Left renal pelvis (tissue), 4 donors: ENCODE measurements at regions not wholly inside any gene's neighbourhood (a gene's known extent, or its start where the extent isn't known, plus 50 kb on each side); places are given as distances from the start of the nearest gene placed in this dataset.
"Not testable (repeated sequence)": the region's sequence is repeated elsewhere in the genome, so short reads cannot be mapped to it uniquely, and the experiment has no call there.

Source experiments
- DNase-seq, 4 donors: peaks; one replicate each; pipeline ENCODE4 v3.0.0-alpha.2; 2013; ENCODE audit warnings: low read depth in 4 of 4, low spot score in 3 of 4

DNA sequence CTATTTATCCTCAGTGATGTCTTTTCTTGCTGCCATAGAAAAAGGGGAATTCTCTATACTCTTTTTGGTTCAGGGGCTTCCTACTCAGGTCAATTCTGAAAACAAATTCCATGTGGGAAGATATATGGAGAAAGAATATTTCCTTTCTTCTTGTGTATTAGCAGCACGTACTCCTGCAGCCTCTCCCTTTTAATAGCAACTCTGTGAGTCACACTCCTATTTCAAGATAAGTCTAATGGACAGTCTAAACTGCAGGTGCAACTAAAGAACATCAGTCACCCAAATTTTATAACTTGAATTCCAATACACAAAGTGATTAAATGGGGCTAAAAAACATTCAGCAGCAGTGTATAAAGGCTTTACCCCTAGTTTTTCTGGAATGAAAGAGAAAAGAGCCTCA lies 942.2 kb downstream of the CNTNAP5 start:
- DNase-seq: no peak

DNA sequence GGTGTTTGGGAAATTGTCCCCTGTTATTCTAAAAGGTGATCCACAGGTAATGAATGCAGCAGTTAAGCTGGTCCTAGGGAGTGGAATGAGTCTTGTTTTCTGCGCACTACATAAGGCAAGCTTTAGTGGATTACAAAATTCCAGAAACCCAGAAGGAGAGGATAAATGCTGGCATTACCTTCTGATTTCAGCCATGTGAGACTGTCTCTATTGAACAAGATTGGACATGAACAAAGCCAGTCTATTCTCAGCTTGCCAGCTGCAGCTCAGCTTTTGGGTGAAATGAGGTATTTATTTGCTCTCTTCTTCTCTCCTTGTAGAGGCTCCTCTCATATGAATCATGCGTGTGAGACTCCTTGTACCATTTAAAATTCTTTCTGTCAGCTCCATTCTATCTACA lies 944.9 kb downstream of the CNTNAP5 start:
- DNase-seq: no peak

DNA sequence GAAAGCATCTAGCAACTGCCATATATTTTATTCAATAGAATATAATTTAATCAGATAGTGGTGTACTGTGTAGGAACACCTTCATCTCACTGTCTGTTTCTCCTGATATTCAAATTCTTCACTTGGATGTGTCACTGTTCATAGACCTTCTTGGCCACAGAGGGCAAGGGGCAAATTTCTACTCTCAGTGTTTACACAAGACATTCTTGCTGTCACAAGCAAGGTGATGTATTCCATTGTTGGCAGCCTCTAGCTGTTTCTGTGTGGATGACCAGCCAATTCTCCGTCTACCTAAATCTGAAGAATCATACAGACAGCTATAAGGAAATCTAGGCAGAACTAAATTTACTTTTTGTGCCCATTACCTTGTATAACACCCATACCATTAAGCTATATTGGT lies 948.3 kb downstream of the CNTNAP5 start:
- no peak for DNase-seq

DNA sequence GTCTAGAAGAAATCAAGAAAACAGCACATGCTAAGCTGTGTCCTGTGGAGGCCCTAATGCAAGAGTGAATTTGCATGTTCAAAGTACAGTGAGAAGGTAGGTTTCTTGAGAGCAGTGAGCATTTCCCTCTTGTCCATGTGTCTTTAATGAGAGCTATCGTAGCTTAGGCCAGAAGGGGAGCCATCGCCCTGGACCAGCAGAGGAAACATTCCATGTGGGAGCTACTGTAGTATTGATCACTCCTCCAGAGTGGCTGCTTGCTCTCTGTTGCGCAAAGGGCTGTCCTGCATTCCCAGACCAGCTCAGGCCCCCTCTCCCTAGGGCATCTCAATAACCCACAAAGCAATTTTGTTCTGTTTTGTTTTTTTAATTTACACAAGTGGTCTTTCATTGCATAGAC lies 950.1 kb downstream of the CNTNAP5 start:
- no peak for DNase-seq

DNA sequence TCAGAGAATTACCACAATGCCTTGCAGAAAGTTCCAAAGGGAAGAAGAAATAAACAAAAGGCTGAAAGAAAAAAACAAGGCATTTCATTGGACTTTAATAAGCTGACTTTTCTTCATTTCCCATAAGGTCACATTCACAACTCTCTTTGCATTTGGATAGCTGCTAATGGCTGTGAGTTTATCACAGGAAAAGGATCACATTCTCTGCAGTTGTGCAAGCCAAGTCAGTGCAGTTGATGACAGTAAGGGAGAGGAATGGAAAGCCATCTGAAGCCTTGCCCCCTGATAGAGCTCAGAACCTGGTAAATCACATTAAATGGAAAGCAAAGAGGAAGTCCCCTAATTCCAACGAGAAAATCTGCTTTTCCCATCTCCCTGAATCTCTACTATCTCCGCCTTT lies 950.6 kb downstream of the CNTNAP5 start:
- DNase-seq: no peak

DNA sequence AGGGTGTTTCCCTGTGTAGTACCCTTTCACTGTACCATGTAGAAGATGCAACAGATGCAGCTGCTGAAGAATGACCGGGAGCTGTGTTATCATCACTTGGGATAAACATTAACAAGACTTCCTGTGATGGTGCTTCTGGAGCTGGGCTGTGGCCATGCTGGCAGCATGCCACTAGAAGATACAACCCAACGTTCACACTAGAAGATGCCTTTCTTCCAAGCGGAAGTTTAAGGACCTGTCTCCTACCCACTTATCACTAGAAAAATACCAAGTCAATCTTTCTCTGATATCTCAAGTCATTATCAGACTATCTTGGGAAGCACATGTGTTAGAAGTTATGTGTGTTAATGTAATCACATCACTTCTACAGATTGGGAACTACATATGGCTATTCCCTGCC lies 953.5 kb downstream of the CNTNAP5 start:
- no peak for DNase-seq

DNA sequence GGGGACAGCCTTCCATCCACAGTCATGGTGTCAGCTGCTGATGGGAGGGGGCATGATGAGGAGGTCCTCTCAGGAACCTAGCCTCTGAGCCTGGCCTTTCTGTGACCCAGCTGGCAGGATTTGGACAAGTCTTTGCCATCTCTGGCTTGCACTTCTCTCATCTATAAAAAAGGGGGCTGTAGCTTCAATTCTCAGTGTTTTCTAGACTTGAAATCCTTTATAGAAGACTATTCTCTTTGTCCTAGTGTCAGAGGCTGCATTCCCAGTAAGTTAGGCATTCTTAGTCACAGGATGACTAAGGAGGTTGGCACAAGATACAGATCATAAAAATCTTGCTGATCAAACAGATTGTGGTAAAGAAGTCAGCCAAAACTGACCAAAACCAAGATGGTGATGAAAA lies 958.5 kb downstream of the CNTNAP5 start:
- no peak for DNase-seq

DNA sequence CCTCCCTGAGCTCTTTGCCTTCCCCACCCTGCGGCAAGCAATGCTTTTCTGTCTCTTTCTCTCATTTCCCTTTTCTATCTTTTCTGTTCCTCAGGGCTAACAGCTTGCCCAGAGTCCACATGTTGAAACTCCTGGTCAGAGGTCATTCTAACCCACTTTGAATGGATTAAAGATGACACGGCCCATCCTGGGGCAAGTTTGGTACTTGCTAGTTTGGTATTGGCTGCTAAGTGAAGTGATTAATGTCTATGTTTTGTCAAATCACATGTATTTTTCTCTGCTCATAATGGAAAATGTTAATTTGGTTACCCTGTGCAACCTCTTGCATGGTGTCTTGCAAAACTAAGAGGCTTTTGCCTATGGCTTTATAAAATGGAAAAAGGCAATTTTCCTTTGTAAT lies 960.2 kb downstream of the CNTNAP5 start:
- DNase-seq: no peak

DNA sequence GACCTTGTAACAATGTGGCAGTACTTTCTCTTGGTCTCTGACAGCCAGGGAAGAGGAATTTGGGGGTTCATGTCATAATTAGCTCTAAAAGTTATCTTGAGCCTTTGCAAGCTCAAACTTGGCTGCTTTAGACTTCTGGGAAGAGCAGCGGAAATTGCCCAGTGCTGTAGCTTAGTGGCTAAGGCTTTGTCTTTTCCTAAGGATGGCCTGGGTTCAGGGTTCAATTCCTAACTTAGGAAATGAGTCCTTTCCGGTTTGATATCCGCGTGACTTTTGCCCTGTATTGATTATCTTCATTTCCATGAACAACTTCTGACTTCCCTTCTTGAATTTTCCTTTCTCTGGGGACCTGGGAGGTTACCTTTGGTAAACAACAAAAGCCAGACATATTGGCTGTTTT lies 961.0 kb downstream of the CNTNAP5 start:
- DNase-seq: no peak

DNA sequence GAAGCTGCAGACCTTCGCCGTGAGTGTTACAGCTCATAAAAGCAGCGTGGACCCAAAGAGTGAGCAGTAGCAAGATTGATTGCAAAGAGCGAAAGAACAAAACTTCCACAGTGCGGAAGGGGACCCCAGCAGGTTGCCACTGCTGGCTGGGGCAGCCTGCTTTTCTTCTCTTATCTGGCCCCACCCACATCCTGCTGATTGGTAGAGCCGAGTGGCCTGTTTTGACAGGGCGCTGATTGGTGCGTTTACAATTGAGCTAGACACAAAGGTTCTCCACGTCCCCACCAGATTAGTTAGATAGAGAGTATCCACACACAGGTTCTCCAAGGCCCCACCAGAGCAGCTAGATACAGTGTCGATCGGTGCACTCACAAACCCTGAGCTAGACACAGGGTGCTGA lies 961.8 kb downstream of the CNTNAP5 start:
- not testable (repeated sequence) for DNase-seq

DNA sequence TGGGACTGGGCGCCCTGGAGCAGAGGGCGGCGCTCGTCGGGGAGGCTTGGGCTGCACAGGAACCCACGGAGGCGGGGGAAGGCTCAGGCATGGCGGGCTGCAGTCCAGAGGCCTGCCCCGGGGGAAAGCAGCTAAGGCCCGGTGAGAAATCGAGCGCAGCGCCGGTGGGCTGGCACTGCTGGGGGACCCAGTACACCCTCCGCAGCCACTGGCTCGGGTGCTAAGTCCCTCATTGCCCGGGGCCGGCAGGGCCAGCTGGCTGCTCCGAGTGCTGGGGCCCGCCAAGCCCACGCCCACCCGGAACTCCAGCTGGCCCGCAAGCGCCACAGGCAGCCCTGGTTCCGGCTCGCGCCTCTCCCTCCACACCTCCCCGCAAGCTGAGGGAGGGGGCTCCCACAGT lies 962.3 kb downstream of the CNTNAP5 start:
- DNase-seq: not testable (repeated sequence)

DNA sequence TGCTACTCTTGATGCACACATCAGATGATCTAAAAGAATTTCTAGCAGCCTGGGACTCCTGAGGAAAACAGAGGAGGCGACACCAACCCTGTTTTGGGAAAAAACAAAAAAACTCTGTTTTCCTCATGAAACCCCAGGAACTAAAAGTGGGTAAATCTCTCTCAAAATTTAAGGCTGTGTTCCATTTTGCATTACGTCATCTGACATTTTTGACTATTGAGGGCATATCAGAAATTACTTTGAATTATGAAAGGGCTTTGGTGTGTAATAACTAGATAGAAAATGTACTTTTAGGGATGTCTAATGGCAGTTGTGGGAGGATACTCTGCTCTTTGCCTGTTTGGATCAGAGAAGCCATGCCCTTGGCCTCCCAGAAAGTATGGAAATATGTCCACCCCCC lies 963.0 kb downstream of the CNTNAP5 start:
- DNase-seq: no peak

DNA sequence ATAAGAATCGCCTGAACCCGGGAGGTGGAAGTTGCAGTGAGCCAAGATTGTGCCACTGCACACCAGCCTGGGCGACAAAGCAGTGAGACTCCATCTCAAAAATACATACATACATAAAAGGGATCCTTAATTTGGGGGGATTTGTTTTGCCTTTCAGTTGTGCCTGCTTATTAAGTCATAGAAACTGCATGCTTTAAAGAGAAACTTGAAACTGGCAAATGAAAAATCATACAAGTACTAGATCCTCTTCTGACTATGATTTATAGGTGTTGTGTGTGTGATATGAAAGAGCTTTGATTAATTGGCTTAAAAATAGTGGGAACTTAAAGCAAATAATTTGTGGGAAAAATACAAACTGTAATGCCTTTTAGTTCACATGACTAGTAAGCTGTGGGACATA lies 963.7 kb downstream of the CNTNAP5 start:
- no peak for DNase-seq

DNA sequence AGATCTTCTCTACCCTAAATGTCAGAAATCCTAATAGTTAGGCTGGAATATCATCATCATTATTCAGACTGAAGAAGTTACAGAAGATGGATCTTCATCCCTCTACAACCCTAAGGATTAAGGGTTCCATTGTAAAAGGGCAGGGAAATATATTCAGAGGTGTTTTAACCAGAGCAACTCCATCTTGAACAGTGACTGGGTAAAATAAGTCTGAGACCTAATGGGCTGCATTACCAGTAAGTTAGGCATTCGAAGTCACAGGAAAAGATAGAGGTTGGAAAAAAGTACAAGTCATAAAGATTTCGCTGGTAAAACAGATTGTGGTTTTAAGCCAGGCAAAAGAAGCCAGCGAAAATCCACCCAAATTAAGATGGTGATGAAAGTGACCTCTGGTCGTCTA lies 968.7 kb downstream of the CNTNAP5 start:
- no peak for DNase-seq

DNA sequence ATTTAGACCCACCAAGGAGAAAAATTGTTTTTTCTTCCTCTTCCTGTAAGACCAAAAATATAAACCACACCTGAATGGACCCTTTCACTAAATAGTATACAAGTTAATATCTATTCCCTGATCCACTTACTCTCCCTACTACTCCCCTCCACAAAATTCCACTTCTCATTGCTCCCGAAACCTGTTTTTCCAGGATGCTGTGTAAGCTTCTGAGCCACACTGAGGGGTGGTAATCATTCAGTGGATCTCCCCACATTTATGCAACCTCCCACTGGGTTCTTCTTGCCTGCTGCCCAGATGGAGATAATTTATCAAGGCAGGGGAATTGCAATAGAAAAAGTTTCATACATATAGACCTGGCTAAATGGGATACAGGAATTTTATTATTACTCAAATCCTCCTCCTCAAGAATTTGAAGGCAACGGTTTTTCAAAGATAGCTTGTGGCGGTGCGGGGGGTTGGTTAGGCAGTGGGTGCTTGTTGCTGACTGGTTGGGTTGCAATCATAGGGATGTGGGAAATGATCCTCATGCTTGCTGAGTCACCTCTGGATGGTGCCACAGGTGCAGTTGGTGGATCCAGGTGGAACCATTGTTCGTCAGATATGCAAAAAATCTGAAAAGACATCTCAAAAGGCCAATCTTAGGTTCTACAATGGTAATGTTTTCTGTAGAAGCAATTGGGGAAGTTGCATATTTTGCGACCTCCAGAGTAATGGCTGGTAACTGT lies 970.3 kb downstream of the CNTNAP5 start:
- no peak for DNase-seq

DNA sequence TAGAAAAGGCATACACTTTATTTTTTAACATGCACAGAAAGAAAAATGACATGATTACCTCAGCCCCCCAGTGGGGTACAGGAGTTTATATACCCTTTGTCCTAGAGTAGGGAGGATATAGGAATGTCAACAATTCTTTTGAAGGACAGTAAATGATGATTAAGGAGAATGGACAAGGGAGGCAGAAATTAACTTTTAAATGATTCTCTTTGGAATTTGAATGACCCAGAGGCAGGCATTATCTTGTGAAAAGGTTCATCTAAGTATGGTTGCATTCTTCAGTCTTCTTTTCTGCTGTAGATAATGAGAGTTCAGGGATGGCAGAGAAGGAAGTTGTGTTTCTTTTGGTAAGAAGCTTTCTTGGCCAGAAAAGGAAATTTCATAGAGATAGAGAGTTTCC lies 971.3 kb downstream of the CNTNAP5 start:
- no peak for DNase-seq

DNA sequence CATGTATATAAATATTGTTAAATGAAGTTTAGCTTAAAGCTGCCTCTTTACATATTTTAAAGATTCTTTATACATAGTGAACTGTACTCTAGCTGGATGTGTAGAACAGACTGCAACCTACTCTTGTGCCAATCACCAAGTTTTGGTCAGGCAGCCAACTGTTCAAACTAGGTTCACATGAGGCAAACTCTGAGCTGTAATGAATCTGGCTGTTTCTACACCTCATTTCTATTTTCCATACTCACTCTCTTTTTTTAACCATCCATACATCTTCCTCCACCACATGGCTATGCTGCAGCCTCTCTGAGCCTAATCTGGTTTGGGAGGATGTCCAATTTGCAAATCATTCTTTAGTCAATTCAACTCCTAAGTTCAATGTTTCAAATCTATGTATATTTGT lies 974.8 kb downstream of the CNTNAP5 start:
- DNase-seq: no peak

DNA sequence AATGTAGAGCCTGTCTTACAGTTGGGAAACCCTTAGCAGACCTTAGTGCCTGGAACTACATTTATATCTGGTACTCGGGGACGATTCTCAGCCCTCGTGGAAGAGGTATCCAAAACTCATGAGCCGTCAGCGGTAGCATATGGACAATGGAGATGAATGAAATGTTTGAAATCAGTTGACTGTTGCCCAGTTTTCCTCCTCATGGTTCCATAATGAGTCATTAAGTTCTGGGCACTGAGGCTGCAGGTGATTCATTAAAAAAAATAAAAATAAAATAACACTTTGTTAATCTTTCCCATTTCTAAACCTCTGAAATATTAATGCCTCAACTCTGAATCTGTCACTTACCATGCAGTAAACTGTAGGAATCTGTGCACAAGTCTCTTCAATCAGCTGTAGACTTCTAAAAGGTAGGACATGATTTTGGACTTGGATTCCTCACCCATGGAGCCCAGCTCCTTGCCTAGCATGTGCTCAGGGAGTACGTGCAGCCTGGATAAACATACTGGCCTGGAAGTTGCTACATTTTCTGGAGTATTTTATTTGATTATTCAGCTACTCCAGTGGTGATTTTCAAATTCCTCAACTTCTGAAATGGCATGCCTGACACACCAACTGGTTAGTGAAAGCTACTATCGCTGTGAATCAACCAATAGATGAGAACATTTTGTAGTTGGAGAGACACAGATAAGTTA lies 979.2 kb downstream of the CNTNAP5 start:
- no peak for DNase-seq

DNA sequence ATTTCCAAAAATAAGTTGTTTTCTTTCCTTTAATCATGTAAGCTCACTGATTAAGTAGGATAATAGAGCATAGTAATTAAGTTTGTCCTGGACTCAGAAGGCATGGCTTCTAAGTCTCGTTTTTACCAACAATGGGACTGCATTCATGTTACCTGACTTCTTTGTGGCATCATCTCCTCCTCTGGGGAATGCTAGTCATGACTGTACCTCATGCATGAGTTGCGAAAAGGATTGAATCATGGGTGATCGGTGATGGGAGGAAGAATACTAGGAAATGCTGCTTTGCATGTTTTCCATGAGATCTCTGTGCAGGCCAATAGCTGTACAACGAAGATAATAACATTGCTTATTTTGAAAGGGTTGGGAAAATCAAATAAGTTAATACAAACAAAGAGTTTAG lies 981.6 kb downstream of the CNTNAP5 start:
- DNase-seq: no peak

DNA sequence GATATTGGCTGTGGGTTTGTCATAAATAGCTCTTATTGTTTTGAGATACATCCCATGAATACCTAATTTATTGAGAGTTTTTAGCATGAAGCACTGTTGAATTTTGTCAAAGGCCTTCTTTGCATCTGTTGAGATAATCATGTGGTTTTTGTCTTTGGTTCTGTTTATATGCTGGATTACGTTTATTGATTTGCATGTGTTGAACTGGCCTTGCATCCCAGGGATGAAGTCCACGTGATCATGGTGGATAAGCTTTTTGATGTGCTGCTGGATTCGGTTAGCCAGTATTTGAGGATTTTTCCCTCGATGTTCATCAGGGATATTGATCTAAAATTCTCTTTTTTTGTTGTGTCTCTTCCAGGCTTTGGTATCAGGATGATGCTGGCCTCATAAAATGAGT lies 1003.6 kb downstream of the CNTNAP5 start:
- not testable (repeated sequence) for DNase-seq

DNA sequence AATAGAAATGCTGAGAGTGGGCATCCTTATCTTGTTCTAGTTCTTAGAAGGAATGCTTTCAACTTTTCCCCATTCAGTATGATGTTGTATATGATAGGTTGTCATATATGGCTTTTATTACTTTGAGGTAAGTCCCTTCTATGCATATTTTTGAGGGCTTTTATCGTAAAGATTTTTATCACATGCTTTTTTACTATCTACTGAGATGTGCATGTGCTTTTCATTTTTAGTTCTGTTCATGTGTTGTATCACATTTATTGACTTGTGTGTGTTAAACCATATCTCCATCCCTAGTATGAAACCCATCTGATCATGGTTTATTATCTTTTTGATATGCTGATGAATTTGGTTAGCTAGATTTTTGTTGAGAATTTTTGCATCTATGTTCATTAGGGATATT lies 1008.8 kb downstream of the CNTNAP5 start:
- no peak for DNase-seq

DNA sequence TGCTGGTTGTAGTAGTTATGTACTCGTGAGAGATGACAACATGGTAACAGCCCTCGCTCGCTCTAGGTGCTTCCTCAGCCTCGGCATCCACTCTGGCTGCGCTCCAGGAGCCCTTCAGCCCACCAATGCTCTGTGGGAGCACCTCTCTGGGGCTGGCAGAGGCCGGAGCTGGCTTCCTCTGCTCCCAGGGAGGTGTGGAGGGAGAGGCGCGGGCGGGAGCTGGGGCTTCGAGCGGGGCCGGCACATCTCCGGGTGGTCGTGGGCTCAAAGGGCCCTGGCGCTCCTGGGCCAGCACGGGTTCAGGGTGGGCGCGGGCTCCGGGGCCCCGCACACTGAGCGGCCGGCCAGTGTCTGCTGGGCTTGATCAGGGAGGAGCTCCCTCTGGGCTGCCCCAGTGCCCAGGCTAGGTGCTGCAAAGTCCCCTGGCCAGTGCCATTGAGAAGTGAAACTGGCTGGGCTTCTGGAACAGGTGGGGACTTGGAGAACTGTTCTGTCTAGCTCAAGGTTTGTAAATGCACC lies 1012.1 kb downstream of the CNTNAP5 start:
- DNase-seq: no peak
